ENCODE measurements at regions not wholly inside any gene's neighbourhood (a gene's known extent, or its start where the extent isn't known, plus 50 kb on each side); places are given as distances from the start of the nearest gene placed in this dataset.

GRCh38 chr2:63785096-63785495, 56.6 kb upstream of the UGP2 start:
- DNase-seq, result no peak

DNA sequence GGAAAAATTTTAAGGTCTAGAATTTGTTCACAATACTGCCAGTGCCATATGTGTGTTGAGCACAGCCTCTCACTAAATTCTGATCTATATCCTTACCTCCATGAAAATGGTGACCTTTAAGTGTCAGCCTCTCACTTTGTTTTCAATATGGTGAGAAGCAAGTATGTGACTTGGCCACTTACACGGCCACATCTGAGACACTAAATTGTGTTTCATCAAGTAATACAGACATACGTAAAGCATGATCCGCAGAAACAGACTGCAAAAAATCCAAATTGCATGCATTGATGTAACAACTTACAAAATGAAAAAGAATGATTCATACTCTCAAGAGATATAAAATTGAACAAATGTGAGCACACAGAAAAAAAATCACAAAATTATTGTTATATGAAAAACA, 55.2 kb upstream of the UGP2 start:
- no peak for DNase-seq

DNA sequence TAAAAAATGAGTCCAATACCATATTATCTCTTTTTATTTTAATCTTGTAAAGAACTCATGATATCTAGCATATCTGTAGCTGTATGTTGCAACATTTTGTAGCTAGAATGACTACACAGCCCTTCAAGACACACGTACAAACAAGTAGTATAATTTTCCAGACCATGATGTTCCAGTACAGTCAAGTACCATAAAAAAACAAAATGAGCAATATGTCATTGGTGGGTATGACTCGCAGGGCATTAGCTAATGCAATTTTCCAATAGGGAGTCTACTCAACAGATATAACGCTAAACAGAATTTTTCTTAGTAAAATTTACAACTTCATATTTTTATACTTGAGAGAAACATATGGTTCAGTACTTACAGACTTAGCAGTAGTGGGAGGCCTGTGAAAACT, 53.6 kb upstream of the UGP2 start:
- no peak for DNase-seq

- no peak for DNase-seq
Measured at GRCh38 chr2:63789338-63790020, 52.2 kb upstream of the UGP2 start.

GRCh38 chr2:63790491-63790890, 51.2 kb upstream of the UGP2 start:
- no peak for DNase-seq

GRCh38 chr2:63790906-63791305, 50.8 kb upstream of the UGP2 start:
- DNase-seq, result no peak

GRCh38 chr2:63791387-63791786, 50.3 kb upstream of the UGP2 start:
- DNase-seq, result no peak

Measured in NCI-H2171 (cell line).